Kidney epithelial cell (primary cell): ENCODE measurements at regions not wholly inside any gene's neighbourhood (a gene's known extent, or its start where the extent isn't known, plus 50 kb on each side); places are given as distances from the start of the nearest gene placed in this dataset.

ENCODE experiments used
- DNase-seq: peaks from one replicate; pipeline ENCODE4 v3.0.0-alpha.2; 2010; ENCODE audit warnings: low read depth
- H3K27me3 ChIP-seq: 2 replicates; pipeline ENCODE4 v1.6.0; 2011; ENCODE audit warnings: low read length; ENCODE audit not compliant: control insufficient read depth, insufficient read depth
- H3K36me3 ChIP-seq: 2 replicates; pipeline ENCODE4 v1.5.1; 2011; ENCODE audit warnings: low read length; ENCODE audit not compliant: control insufficient read depth, insufficient read depth
- H3K4me3 ChIP-seq: 2 replicates; pipeline ENCODE4 v1.5.1; 2011; ENCODE audit warnings: low read depth, mild to moderate bottlenecking, control low read depth, low read length
- TF ChIP-seq, protein P1 (sequence below): IDR thresholded peaks from 2 replicates; pipeline ENCODE4 v1.5.1; 2011; ENCODE audit warnings: mild to moderate bottlenecking, moderate library complexity, low read length, control low read depth, inconsistent platforms; ENCODE audit not compliant: insufficient read depth, poor library complexity, severe bottlenecking

DNA sequence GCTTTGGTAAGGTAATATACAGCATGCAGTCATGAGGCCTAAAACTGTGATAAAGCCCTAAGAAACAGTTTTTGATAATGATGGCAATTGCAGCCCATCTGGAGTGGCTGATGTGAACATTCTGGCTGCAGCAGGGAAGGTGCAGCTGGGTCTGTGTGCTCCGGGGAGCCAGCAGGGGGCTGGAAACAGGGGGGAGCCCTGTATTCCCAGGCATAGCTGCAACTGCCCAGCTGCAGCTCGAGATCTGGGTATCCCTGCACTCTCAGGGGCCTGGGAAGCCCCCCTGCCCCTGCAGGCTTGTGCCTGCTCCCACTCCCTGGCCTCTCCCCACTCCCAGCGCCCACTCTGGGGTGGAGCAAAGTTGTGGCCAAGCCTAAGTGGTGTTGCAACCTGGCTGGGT, 95.6 kb downstream of the RRAGB start:
- H3K4me3 ChIP-seq = no peak overlapping the region
- no peak for DNase-seq
- TF ChIP-seq, protein P1, sequence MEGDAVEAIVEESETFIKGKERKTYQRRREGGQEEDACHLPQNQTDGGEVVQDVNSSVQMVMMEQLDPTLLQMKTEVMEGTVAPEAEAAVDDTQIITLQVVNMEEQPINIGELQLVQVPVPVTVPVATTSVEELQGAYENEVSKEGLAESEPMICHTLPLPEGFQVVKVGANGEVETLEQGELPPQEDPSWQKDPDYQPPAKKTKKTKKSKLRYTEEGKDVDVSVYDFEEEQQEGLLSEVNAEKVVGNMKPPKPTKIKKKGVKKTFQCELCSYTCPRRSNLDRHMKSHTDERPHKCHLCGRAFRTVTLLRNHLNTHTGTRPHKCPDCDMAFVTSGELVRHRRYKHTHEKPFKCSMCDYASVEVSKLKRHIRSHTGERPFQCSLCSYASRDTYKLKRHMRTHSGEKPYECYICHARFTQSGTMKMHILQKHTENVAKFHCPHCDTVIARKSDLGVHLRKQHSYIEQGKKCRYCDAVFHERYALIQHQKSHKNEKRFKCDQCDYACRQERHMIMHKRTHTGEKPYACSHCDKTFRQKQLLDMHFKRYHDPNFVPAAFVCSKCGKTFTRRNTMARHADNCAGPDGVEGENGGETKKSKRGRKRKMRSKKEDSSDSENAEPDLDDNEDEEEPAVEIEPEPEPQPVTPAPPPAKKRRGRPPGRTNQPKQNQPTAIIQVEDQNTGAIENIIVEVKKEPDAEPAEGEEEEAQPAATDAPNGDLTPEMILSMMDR = no peak
- H3K27me3 ChIP-seq = no peaks in the 10 kb centered on the region
- no peaks in the 10 kb centered on the region for H3K36me3 ChIP-seq

DNA sequence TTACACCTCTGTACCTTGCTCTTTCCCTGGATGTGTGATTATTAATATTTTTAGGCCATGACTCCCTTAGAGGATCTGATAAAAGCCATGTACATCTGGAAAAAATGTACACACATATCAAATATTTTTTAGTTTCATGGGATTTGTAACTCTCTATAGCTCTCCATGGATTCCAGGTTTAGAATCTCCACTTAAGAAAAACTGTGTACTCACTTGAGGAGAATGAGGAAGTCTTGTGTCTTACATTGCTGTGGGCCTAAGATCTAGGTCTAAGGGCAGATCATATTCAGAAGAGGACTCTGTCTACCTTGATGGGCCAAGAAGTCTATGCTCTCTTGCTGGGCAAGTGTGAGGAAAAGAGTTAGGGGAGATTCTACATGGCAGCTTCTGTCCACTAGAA, 98.0 kb downstream of the RRAGB start:
- Histone ChIP-seq H3K36me3 (no peaks in the 10 kb centered on the region), H3K27me3 (no peaks in the 10 kb centered on the region), H3K4me3 (no peak overlapping the region)
- TF ChIP-seq, protein P1 = no peak
- DNase-seq = no peak

DNA sequence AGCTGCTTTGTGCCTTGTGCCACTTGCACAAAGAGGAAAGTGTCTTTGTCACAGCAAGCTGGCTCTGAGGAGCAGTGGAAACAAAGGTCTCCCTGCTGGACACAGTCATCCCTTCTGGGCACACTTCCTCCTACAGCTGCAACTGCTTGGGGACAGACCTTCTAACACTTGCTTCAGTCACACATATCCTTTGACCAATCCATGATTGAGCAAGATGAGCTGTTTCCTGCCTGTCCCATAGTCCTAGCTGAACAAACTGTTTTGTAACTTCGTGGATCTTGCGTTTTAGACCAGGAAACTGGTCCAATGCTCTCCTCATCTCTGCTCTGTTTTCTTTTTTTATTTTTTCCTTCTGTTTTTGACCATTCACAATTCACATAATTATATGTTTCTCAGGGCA, 98.5 kb downstream of the RRAGB start:
- Histone ChIP-seq H3K36me3 (no peaks in the 10 kb centered on the region), H3K27me3 (no peaks in the 10 kb centered on the region), H3K4me3 (no peak overlapping the region)
- no peak for DNase-seq
- TF ChIP-seq, protein P1 = no peak

DNA sequence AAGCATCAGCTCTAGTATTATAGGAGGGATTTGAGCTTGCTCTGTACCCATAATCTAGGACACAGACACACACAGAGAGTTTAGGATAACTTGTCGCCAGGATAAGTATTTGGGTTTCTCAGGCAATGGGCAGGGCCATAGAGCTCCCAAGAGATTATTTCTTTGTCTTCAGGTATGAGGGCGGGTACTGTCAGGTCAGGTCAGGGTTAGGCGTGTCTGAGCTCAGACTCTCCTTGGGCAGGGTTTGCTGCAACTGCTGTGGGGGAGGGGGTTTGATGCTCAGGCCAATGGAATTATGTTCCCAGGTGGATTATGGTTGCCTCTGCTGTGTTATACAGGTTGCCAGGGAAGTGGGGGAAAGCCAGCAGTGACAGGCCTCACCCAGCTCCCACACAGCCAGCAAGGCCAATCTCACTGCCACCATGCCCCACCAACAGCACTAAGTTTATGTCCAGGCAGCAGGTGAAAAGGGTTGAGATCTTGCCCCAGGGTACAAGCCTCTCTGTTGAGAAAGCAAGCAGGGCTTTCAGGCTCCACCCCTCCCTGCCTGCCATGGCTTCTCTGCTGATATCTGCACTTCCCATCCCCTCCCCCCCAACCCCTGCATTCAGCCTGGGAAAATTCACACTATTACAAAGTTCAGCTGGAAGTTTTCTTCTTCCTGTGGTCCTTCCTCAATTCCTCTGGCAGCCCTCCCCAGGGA, 101.3 kb downstream of the RRAGB start:
- DNase-seq = no peak
- H3K27me3 ChIP-seq = no peaks in the 10 kb centered on the region
- no peaks in the 10 kb centered on the region for H3K36me3 ChIP-seq
- H3K4me3 ChIP-seq = no peak overlapping the region
- TF ChIP-seq, protein P1 = no peak

DNA sequence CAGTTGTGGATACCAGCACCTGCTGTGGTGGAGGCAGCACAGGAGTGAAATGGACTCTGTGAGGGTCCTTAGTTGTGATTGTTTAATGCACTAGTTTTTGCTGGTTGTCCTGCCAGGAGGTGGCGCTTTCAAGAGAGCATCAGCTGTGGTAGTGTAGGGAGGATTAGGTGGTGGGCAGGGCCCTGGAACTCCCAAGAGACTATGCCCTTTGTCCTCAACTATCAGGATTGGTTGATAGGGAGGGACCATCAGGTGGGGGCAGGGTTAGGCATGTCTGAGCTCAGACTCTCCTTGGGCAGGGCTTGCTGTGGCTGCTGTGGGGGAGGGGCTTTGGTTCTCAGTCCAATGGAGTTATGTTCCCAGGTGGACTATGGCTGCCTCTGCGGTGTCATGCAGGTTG, 121.9 kb downstream of the RRAGB start:
- TF ChIP-seq, protein P1 = no peak
- H3K4me3 ChIP-seq = no peak overlapping the region
- H3K36me3 ChIP-seq = no peaks in the 10 kb centered on the region
- H3K27me3 ChIP-seq = no peaks in the 10 kb centered on the region
- no peak for DNase-seq
